PFSK-1 (cell line): ENCODE measurements at regions not wholly inside any gene's neighbourhood (a gene's known extent, or its start where the extent isn't known, plus 50 kb on each side); places are given as distances from the start of the nearest gene placed in this dataset.

Experiments
- FOXP2 ChIP-seq: optimal IDR thresholded peaks from 2 replicates; pipeline ENCODE3; 2011; ENCODE audit warnings: borderline replicate concordance, control low read depth, inconsistent platforms; ENCODE audit not compliant: insufficient read depth; ENCODE audit errors: extremely low read length, extremely low read depth
- POLR2AphosphoS5 ChIP-seq: IDR thresholded peaks from 2 replicates; pipeline ENCODE4 v1.6.1; 2012; ENCODE audit warnings: low read depth, mild to moderate bottlenecking, control low read depth, low read length, moderate library complexity
- REST ChIP-seq, 2 experiments: IDR thresholded peaks; 2 replicates each; pipeline versions ENCODE4 v1.6.1 to v1.8.0; 2011 to 2012; ENCODE audit warnings: low read depth in 2 of 2, low read length in 2 of 2, control low read depth in 1 of 2, inconsistent platforms in 1 of 2, mild to moderate bottlenecking in 1 of 2, moderate library complexity in 1 of 2; ENCODE audit not compliant: insufficient read depth in 1 of 2
- SIN3A ChIP-seq: IDR thresholded peaks from 2 replicates; pipeline ENCODE4 v1.6.1; 2012; ENCODE audit warnings: mild to moderate bottlenecking, low read length, moderate library complexity, borderline replicate concordance; ENCODE audit not compliant: insufficient read depth
- TAF1 ChIP-seq: IDR thresholded peaks from 2 replicates; pipeline ENCODE4 v1.6.1; 2012; ENCODE audit warnings: low read length, control low read depth, borderline replicate concordance; ENCODE audit not compliant: insufficient read depth

- no peak for TF ChIP-seq TAF1
- TF ChIP-seq REST (IDR thresholded peaks at IDR 0.05; ENCODE audit: insufficient read depth in 1 of 2, low read depth in 2 of 2, low read length in 2 of 2) = no peak
- TF ChIP-seq SIN3A = no peak
- no peak for TF ChIP-seq FOXP2
- TF ChIP-seq POLR2AphosphoS5 = no peak
Observed at GRCh38 chr15:35289024-35289617, 204.0 kb upstream of the NANOGP8 start.

GRCh38 chr15:35288580-35288979 is 203.5 kb upstream of the NANOGP8 start:
- TF ChIP-seq SIN3A = no peak
- TF ChIP-seq REST (IDR thresholded peaks at IDR 0.05; ENCODE audit: insufficient read depth in 1 of 2, low read depth in 2 of 2, low read length in 2 of 2) = no peak
- no peak for TF ChIP-seq POLR2AphosphoS5
- no peak for TF ChIP-seq FOXP2
- no peak for TF ChIP-seq TAF1

GRCh38 chr15:35286721-35287120 is 201.6 kb upstream of the NANOGP8 start:
- TF ChIP-seq TAF1 (no peak), SIN3A (no peak), REST (IDR thresholded peaks at IDR 0.05; ENCODE audit: insufficient read depth in 1 of 2, low read depth in 2 of 2, low read length in 2 of 2) (no peak), FOXP2 (no peak), POLR2AphosphoS5 (no peak)

- TF ChIP-seq REST (IDR thresholded peaks at IDR 0.05; ENCODE audit: insufficient read depth in 1 of 2, low read depth in 2 of 2, low read length in 2 of 2) (no peak), POLR2AphosphoS5 (no peak), FOXP2 (no peak), TAF1 (no peak), SIN3A (no peak)
Observed at GRCh38 chr15:35282965-35283496, 197.9 kb upstream of the NANOGP8 start.

- TF ChIP-seq TAF1 (no peak), REST (IDR thresholded peaks at IDR 0.05; ENCODE audit: insufficient read depth in 1 of 2, low read depth in 2 of 2, low read length in 2 of 2) (no peak), FOXP2 (no peak), POLR2AphosphoS5 (no peak), SIN3A (no peak)
Observed at GRCh38 chr15:35281515-35281914, 196.4 kb upstream of the NANOGP8 start.
